Esophagus muscularis mucosa (tissue), 4 donors: ENCODE measurements at regions not wholly inside any gene's neighbourhood (a gene's known extent, or its start where the extent isn't known, plus 50 kb on each side); places are given as distances from the start of the nearest gene placed in this dataset.

Experiments
- DNase-seq: peaks from one replicate; pipeline ENCODE4 v3.0.0-alpha.2; 2017; ENCODE audit errors: extremely low spot score
- H3K27ac ChIP-seq, 4 donors: fragments of 200-600 bp; sonication (generic); replicated peaks in 1 of 4; 1 replicate in 3 of 4; 2 replicates in 1 of 4; pipeline ENCODE4 v1.5.1; 2016 to 2019; ENCODE audit warnings: mild to moderate bottlenecking in 1 of 4
- H3K27me3 ChIP-seq, 4 donors: fragments of 200-600 bp; sonication (generic); one replicate each; pipeline versions ENCODE4 v1.5.1 to v1.6.0; 2016 to 2019
- H3K36me3 ChIP-seq, 4 donors: fragments of 200-600 bp; sonication (generic); one replicate each; pipeline ENCODE4 v1.5.1; 2016 to 2019
- H3K4me1 ChIP-seq, 4 donors: fragments of 200-600 bp; sonication (generic); one replicate each; pipeline ENCODE4 v1.5.1; 2016 to 2019
- H3K4me3 ChIP-seq, 4 donors: fragments of 200-600 bp; sonication (generic); 1 replicate in 2 of 4; 2 replicates in 2 of 4; pipeline ENCODE4 v1.5.1; 2016 to 2019; ENCODE audit warnings: mild to moderate bottlenecking in 4 of 4, moderate library complexity in 1 of 4
- H3K9me3 ChIP-seq, 4 donors: fragments of 200-600 bp; sonication (generic); 1 replicate in 3 of 4; 2 replicates in 1 of 4; pipeline ENCODE4 v1.5.1; 2016 to 2019
- EP300 ChIP-seq: sonication (generic); formaldehyde crosslinking; IDR thresholded peaks from one replicate; pipeline ENCODE4 v1.6.1; 2017; ENCODE audit warnings: antibody characterized with exemption
- POLR2A ChIP-seq: fragments of 450-650 bp; IDR thresholded peaks from one replicate; pipeline ENCODE4 v1.6.1; 2017; ENCODE audit warnings: antibody characterized with exemption, moderate library complexity, mild to moderate bottlenecking, low read depth
- POLR2AphosphoS5 ChIP-seq, 2 donors: sonication (generic); formaldehyde crosslinking; IDR thresholded peaks; one replicate each; pipeline ENCODE4 v1.6.1; 2017; ENCODE audit warnings: antibody characterized with exemption in 2 of 2
- WGBS: methylation state at CpG from one replicate; pipeline ENCODE4 v1.1.5; 2018; 5-methylcytosine and 5-hydroxymethylcytosine counted together
- intact Hi-C: fragments of 100-400 bp; cut with DNase I; formaldehyde crosslinking; loops from one replicate; pipeline ENCODE4 v1.15.1; 2023
- TF ChIP-seq, protein P1 (sequence below), 3 experiments: fragments of 200-600 bp in 2 of 3; fragments of 450-650 bp in 1 of 3; sonication (generic) in 2 of 3; IDR thresholded peaks; one replicate each; pipeline ENCODE4 v1.5.1; 2017 to 2019; ENCODE audit warnings: antibody characterized with exemption in 3 of 3, mild to moderate bottlenecking in 2 of 3, moderate library complexity in 1 of 3

- Histone ChIP-seq H3K27me3 (no peaks in the 10 kb centered on the region), H3K4me3 (no peak overlapping the region), H3K36me3 (no peaks in the 10 kb centered on the region), H3K4me1 (no peaks in the 10 kb centered on the region), H3K9me3 (no peaks in the 10 kb centered on the region), H3K27ac (no peak overlapping the region)
- TF ChIP-seq, protein P1, sequence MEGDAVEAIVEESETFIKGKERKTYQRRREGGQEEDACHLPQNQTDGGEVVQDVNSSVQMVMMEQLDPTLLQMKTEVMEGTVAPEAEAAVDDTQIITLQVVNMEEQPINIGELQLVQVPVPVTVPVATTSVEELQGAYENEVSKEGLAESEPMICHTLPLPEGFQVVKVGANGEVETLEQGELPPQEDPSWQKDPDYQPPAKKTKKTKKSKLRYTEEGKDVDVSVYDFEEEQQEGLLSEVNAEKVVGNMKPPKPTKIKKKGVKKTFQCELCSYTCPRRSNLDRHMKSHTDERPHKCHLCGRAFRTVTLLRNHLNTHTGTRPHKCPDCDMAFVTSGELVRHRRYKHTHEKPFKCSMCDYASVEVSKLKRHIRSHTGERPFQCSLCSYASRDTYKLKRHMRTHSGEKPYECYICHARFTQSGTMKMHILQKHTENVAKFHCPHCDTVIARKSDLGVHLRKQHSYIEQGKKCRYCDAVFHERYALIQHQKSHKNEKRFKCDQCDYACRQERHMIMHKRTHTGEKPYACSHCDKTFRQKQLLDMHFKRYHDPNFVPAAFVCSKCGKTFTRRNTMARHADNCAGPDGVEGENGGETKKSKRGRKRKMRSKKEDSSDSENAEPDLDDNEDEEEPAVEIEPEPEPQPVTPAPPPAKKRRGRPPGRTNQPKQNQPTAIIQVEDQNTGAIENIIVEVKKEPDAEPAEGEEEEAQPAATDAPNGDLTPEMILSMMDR (IDR thresholded peaks at IDR 0.05) = no peak
- TF ChIP-seq POLR2A (no peak), EP300 (no peak), POLR2AphosphoS5 (IDR thresholded peaks at IDR 0.05) (no peak)
- WGBS = 77% methylated on average over 3 of the region's 3 CpGs
- no peak for DNase-seq
- intact Hi-C loops = no loop called here
Measured at GRCh38 chr3:26202169-26202568, 412.3 kb downstream of the OXSM start.

GRCh38 chr3:26205475-26205874 is 415.6 kb downstream of the OXSM start:
- no peak overlapping the region for H3K4me3 ChIP-seq

DNA sequence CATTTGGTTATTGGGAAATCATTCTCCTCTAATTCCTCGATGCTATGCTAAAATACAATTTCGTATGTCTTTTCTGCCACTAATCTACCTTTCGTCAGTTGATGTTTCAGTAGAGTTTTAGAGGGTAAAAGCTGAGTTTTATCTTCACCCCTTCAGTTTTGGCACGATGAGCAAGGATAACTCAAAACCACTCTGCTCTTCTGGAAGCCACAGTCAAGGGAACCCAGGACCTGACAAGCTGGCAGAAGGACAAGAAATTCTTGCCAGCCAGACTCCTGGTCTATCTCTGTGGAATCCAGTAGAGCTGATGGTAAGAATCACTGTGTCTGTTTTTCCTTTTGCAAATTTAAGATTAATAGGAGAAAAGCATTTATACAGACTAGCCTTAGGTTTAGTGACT is 414.4 kb upstream of the LRRC3B start:
- DNase-seq = no peak
- Histone ChIP-seq H3K27ac (no peak overlapping the region), H3K27me3 (no peaks in the 10 kb centered on the region), H3K4me3 (no peak overlapping the region), H3K9me3 (peaks cover 0 to 11% (median 5%) of the 10 kb centered on the region in 4 donors), H3K36me3 (no peaks in the 10 kb centered on the region), H3K4me1 (no peaks in the 10 kb centered on the region)
- intact Hi-C loops = no loop called here
- no peak for TF ChIP-seq POLR2A
- TF ChIP-seq EP300 = no peak
- TF ChIP-seq, protein P1 (IDR thresholded peaks at IDR 0.05) = no peak
- no peak for TF ChIP-seq POLR2AphosphoS5 (IDR thresholded peaks at IDR 0.05)
- 75% methylated on average over 4 of the region's 4 CpGs for WGBS

More at GRCh38 chr3:26205475-26205874, 415.6 kb downstream of the OXSM start:
- 92% methylated on average over 1 of the region's 1 CpG for WGBS
- no peaks in the 10 kb centered on the region for H3K36me3 ChIP-seq
- no peak overlapping the region for H3K27ac ChIP-seq
- no peaks in the 10 kb centered on the region for H3K27me3 ChIP-seq
- H3K4me1 ChIP-seq = no peaks in the 10 kb centered on the region
- DNase-seq = no peak
- H3K9me3 ChIP-seq = peaks cover 0 to 6% (median 0%) of the 10 kb centered on the region in 4 donors
- intact Hi-C loops = no loop called here
- no peak for TF ChIP-seq POLR2AphosphoS5 (IDR thresholded peaks at IDR 0.05)
- TF ChIP-seq, protein P1 (IDR thresholded peaks at IDR 0.05) = no peak
- no peak for TF ChIP-seq EP300

DNA sequence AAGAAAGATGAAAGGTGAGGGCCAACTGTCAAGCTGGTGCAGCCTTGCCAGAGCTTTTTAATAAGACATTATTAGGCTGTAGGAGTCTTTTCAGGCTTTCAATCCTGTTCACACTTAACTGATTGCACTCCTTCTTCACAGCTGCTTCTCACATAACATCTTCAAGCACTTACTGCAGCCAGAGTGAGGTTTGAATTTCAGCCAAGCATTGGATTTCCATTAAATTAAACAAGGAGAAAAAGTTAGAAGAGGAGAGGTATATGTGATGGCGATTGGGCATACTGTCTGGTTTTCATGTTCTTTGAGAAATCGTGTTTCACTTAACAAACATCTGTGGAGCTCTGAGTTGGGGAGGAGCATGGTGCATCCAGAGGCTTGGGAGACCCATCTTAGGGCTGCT is 392.8 kb upstream of the LRRC3B start:
- intact Hi-C loops = no loop called here
- Histone ChIP-seq H3K27me3 (no peaks in the 10 kb centered on the region), H3K36me3 (no peaks in the 10 kb centered on the region), H3K4me3 (no peak overlapping the region), H3K27ac (no peak overlapping the region), H3K9me3 (no peaks in the 10 kb centered on the region), H3K4me1 (no peaks in the 10 kb centered on the region)
- TF ChIP-seq, protein P1 (IDR thresholded peaks at IDR 0.05) = no peak
- TF ChIP-seq POLR2AphosphoS5 (IDR thresholded peaks at IDR 0.05) = no peak
- no peak for TF ChIP-seq EP300
- TF ChIP-seq POLR2A = no peak
- no peak for DNase-seq
- WGBS = 85% methylated on average over 2 of the region's 2 CpGs

DNA sequence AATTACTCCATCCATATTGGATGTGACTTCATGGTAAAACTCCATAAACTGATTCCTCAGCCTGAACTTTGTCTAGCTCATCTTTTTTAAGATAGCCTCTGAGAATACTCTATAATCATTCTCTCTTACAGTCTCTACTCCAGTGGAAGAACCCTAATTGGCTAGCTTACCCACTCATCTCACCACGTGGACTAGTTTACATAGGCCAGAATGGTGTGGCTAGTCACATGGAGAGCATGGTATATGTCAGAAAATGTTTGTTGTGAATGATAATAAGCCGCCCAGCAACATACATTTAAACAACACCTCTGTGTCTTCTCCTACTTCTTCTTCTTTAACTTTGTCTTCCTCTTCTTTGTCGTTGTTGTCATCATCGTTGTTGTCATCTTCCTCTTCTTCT is 389.2 kb upstream of the LRRC3B start:
- Histone ChIP-seq H3K27me3 (no peaks in the 10 kb centered on the region), H3K36me3 (no peaks in the 10 kb centered on the region), H3K9me3 (no peaks in the 10 kb centered on the region), H3K4me3 (no peak overlapping the region), H3K4me1 (peaks cover 0 to 16% (median 13%) of the 10 kb centered on the region in 4 donors), H3K27ac (no peak overlapping the region)
- TF ChIP-seq, protein P1 (IDR thresholded peaks at IDR 0.05) = no peak
- no peak for TF ChIP-seq POLR2AphosphoS5 (IDR thresholded peaks at IDR 0.05)
- TF ChIP-seq POLR2A = no peak
- TF ChIP-seq EP300 = no peak
- 90% methylated on average over 4 of the region's 4 CpGs for whole genome bisulfite sequencing
- DNase-seq = no peak
- intact Hi-C loops = no loop called here
